CD4-positive, alpha-beta T cell (primary cell): ENCODE measurements at regions not wholly inside any gene's neighbourhood (a gene's known extent, or its start where the extent isn't known, plus 50 kb on each side); places are given as distances from the start of the nearest gene placed in this dataset.
A peak's percentile ranks its signal among the peaks of the same experiment; 100 is the strongest.
"Not testable (repeated sequence)": the region's sequence is repeated elsewhere in the genome, so short reads cannot be mapped to it uniquely, and the experiment has no call there.

Source experiments
- ATAC-seq: fragments of 200-7000 bp; cut with Tn5 transposase; one replicate; pipeline ENCODE4 v1.10.0; 2022; ENCODE audit warnings: mild to moderate bottlenecking; ENCODE audit not compliant: poor library complexity
- CTCF ChIA-PET: fragments of 350-600 bp; sonication (Branson Sonifier 250); formaldehyde crosslinking; loops from one replicate; lab custom pipeline; 2021; ENCODE audit warnings: antibody characterized with exemption, inconsistent platforms; lab: Charles Lee
- POLR2A ChIA-PET: fragments of 350-600 bp; sonication (Branson Sonifier 250); formaldehyde crosslinking; loops from one replicate; lab custom pipeline; 2021; ENCODE audit warnings: antibody characterized with exemption, inconsistent platforms; lab: Charles Lee
- DNase-seq, 14 experiments: peaks; one replicate each; pipeline ENCODE4 v3.0.0-alpha.2; 2013 to 2020; ENCODE audit warnings: mixed read lengths in 2 of 14
- H3K27ac ChIP-seq, 2 donors: one replicate each; pipeline versions ENCODE4 v1.5.1 to v1.7.0; 2013; ENCODE audit warnings: low read length in 2 of 2, low read depth in 1 of 2, mild to moderate bottlenecking in 1 of 2
- H3K27me3 ChIP-seq, 2 experiments: 1 replicate in 1 of 2; 2 replicates in 1 of 2; pipeline versions ENCODE4 v1.6.1 to v1.7.0; 2013; ENCODE audit warnings: low read length in 2 of 2, control low read depth in 1 of 2, mild to moderate bottlenecking in 1 of 2, moderate library complexity in 1 of 2; ENCODE audit not compliant: insufficient read depth in 2 of 2, control insufficient read depth in 1 of 2
- H3K36me3 ChIP-seq: one replicate; pipeline ENCODE4 v1.6.1; 2013; ENCODE audit warnings: low read length, control low read depth; ENCODE audit not compliant: insufficient read depth
- H3K4me1 ChIP-seq: one replicate; pipeline ENCODE4 v1.6.1; 2013; ENCODE audit warnings: low read length, control low read depth; ENCODE audit not compliant: insufficient read depth
- H3K4me3 ChIP-seq: one replicate; pipeline ENCODE4 v1.5.1; 2013; ENCODE audit warnings: mild to moderate bottlenecking, low read length, moderate library complexity
- H3K9me3 ChIP-seq, 2 experiments: 1 replicate in 1 of 2; 2 replicates in 1 of 2; pipeline versions ENCODE4 v1.6.1 to v1.7.0; 2013; ENCODE audit warnings: low read length in 2 of 2, mild to moderate bottlenecking in 2 of 2, control low read depth in 1 of 2, moderate library complexity in 1 of 2; ENCODE audit not compliant: control insufficient read depth in 1 of 2, insufficient read depth in 1 of 2
- H3K27ac Mint-ChIP-seq: one replicate; pipeline ENCODE4 v1.8.0; 2020; ENCODE audit warnings: mixed read lengths
- H3K27me3 Mint-ChIP-seq: one replicate; pipeline ENCODE4 v1.8.0; 2021; ENCODE audit warnings: mixed read lengths
- H3K36me3 Mint-ChIP-seq: one replicate; pipeline ENCODE4 v1.8.0; 2021; ENCODE audit warnings: low read depth, mixed read lengths
- H3K4me1 Mint-ChIP-seq: one replicate; pipeline ENCODE4 v1.8.0; 2021; ENCODE audit warnings: low read depth, mixed read lengths
- H3K4me3 Mint-ChIP-seq: one replicate; pipeline ENCODE4 v1.8.0; 2020; ENCODE audit warnings: mild to moderate bottlenecking, mixed read lengths
- H3K9me3 Mint-ChIP-seq: one replicate; pipeline ENCODE4 v1.8.0; 2020; ENCODE audit warnings: mixed read lengths
- intact Hi-C, 2 experiments: fragments of 100-400 bp; cut with DNase I in 1 of 2; cut with micrococcal nuclease in 1 of 2; formaldehyde crosslinking; loops; one replicate each; pipeline versions ENCODE4 v1.15.1 to v1.9.0; 2023 to 2025; cut with DNase I, micrococcal nuclease
- TF ChIP-seq, protein P1 (sequence below): fragments of 200-600 bp; IDR thresholded peaks from one replicate; pipeline ENCODE4 v1.8.0; 2022; ENCODE audit warnings: antibody characterized with exemption, mild to moderate bottlenecking

DNA sequence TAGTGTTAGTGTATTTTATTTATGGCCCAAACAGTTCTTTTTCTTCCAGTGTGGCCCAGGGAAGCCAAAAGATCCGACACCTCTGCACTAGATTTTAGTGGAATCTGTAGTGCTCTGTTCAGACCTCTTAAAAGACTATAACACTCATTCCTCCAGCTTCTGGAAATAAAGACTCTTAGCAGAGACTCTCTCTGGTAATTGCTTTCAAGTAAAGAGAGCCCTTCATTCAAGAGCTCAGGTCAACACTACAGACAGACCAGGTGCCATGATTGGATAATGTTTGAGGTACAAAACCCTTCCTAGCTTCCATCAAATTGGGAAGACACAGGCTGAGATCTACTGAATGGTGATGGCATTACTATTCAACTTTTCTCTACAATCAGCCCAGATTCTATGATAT, 255.8 kb downstream of the PRDM9 start:
- H3K36me3 Mint-ChIP-seq: no peaks in the 10 kb centered on the region
- no peak overlapping the region for H3K27ac ChIP-seq
- H3K9me3 Mint-ChIP-seq: no peaks in the 10 kb centered on the region
- CTCF ChIA-PET: no interaction called here
- POLR2A ChIA-PET: no interaction called here
- TF ChIP-seq, protein P1, sequence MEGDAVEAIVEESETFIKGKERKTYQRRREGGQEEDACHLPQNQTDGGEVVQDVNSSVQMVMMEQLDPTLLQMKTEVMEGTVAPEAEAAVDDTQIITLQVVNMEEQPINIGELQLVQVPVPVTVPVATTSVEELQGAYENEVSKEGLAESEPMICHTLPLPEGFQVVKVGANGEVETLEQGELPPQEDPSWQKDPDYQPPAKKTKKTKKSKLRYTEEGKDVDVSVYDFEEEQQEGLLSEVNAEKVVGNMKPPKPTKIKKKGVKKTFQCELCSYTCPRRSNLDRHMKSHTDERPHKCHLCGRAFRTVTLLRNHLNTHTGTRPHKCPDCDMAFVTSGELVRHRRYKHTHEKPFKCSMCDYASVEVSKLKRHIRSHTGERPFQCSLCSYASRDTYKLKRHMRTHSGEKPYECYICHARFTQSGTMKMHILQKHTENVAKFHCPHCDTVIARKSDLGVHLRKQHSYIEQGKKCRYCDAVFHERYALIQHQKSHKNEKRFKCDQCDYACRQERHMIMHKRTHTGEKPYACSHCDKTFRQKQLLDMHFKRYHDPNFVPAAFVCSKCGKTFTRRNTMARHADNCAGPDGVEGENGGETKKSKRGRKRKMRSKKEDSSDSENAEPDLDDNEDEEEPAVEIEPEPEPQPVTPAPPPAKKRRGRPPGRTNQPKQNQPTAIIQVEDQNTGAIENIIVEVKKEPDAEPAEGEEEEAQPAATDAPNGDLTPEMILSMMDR: no peak
- no peaks in the 10 kb centered on the region for H3K36me3 ChIP-seq
- H3K4me1 Mint-ChIP-seq: no peaks in the 10 kb centered on the region
- ATAC-seq (no peak), DNase-seq (no peak)
- H3K4me3 Mint-ChIP-seq: no peak overlapping the region
- H3K4me3 ChIP-seq: no peak overlapping the region
- H3K27ac Mint-ChIP-seq: no peak overlapping the region
- H3K27me3 ChIP-seq: no peaks in the 10 kb centered on the region
- intact Hi-C loops: no loop called here
- no peaks in the 10 kb centered on the region for H3K27me3 Mint-ChIP-seq
- H3K4me1 ChIP-seq: no peaks in the 10 kb centered on the region
- H3K9me3 ChIP-seq: peaks cover 4 to 9% of the 10 kb centered on the region in 2 experiments

- no peak overlapping the region for H3K4me3 ChIP-seq
- intact Hi-C loops: no loop called here
- H3K36me3 ChIP-seq: no peaks in the 10 kb centered on the region
- Mint-ChIP-seq H3K9me3 (peaks cover 12% of the 10 kb centered on the region), H3K27me3 (no peaks in the 10 kb centered on the region), H3K36me3 (no peaks in the 10 kb centered on the region), H3K4me3 (no peak overlapping the region), H3K4me1 (no peaks in the 10 kb centered on the region), H3K27ac (no peak overlapping the region)
- no peak for DNase-seq
- ChIA-PET POLR2A (no interaction called here), CTCF (no interaction called here)
- H3K27me3 ChIP-seq: no peaks in the 10 kb centered on the region
- H3K27ac ChIP-seq: no peak overlapping the region
- H3K9me3 ChIP-seq: no peaks in the 10 kb centered on the region
- no peak for ATAC-seq
- H3K4me1 ChIP-seq: no peaks in the 10 kb centered on the region
- TF ChIP-seq, protein P1: no peak
Measured at GRCh38 chr5:23776684-23777083, 269.3 kb downstream of the PRDM9 start.

- H3K27ac Mint-ChIP-seq, H3K36me3 Mint-ChIP-seq, H3K27me3 Mint-ChIP-seq, ATAC-seq, CTCF ChIA-PET, intact Hi-C loops, H3K27me3 ChIP-seq, H3K4me3 Mint-ChIP-seq, H3K4me3 ChIP-seq, H3K9me3 Mint-ChIP-seq, DNase-seq, H3K27ac ChIP-seq, POLR2A ChIA-PET, H3K4me1 Mint-ChIP-seq, H3K4me1 ChIP-seq, H3K36me3 ChIP-seq: not testable (repeated sequence)
- peaks cover 0 to 18% of the 10 kb centered on the region in 2 experiments for H3K9me3 ChIP-seq
Measured at GRCh38 chr5:23800307-23800706, 292.9 kb downstream of the PRDM9 start.

DNA sequence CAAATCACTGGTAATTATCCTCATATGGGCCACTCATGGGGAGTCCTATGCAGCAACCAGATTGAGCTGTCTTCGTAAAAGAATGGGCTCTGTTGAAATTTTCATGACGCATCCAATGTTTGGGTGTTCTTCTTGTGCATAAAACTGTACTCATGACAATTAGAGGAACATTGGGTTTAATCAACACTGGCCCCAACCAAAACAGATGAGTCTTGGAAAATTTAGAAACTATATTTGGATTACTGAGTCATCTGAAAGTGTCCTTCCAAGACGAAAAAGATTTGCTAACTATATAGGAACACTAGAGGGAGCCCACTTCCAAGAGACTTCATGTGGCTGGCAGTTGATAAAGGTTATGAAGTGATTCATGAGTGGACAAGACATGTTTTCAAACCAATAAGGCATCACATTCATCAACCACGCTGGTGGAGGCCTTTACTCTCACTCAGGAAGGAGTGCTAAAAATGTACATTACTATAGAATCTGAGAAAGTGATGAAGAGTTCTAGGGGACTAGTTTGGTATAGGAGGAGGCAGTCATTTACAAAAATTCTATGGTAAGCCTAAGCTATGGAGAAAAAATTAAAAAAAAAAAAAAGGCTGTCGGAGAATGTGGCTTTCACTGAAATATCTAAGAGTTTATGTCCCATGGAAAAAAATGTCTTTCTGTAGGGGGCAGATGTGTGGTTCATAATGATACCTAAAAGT, 313.5 kb downstream of the PRDM9 start:
- no peak overlapping the region for H3K27ac ChIP-seq
- H3K36me3 ChIP-seq: no peaks in the 10 kb centered on the region
- no peaks in the 10 kb centered on the region for H3K27me3 ChIP-seq
- no peak overlapping the region for H3K4me3 ChIP-seq
- Mint-ChIP-seq H3K9me3 (peaks cover 10% of the 10 kb centered on the region), H3K27ac (no peak overlapping the region), H3K4me3 (no peak overlapping the region), H3K27me3 (no peaks in the 10 kb centered on the region), H3K36me3 (no peaks in the 10 kb centered on the region), H3K4me1 (no peaks in the 10 kb centered on the region)
- TF ChIP-seq, protein P1: no peak
- H3K4me1 ChIP-seq: no peaks in the 10 kb centered on the region
- no peaks in the 10 kb centered on the region for H3K9me3 ChIP-seq
- POLR2A ChIA-PET: no interaction called here
- ATAC-seq (no peak), DNase-seq (peak in 1 of 14 experiments; percentile 3)
- CTCF ChIA-PET: no interaction called here
- intact Hi-C loops: no loop called here
